HL-60 (cell line): ENCODE measurements at regions not wholly inside any gene's neighbourhood (a gene's known extent, or its start where the extent isn't known, plus 50 kb on each side); places are given as distances from the start of the nearest gene placed in this dataset.

ENCODE experiments used
- DNase-seq, 2 experiments: peaks; one replicate each; pipeline ENCODE4 v3.0.0-alpha.2; 2010 to 2020; ENCODE audit warnings: low read depth in 1 of 2, low spot score in 1 of 2
- H3K27ac ChIP-seq: fragments of 250-450 bp; sonication (Bioruptor Pico); replicated peaks from 2 replicates; pipeline ENCODE4 v1.5.1; 2020; ENCODE audit warnings: mild to moderate bottlenecking, moderate library complexity
- H3K27me3 ChIP-seq: fragments of 250-450 bp; sonication (Bioruptor Pico); 2 replicates; pipeline ENCODE4 v1.5.1; 2021; ENCODE audit warnings: mild to moderate bottlenecking, moderate library complexity; ENCODE audit not compliant: insufficient read depth, poor library complexity, severe bottlenecking
- H3K4me3 ChIP-seq: replicated peaks from 2 replicates; pipeline ENCODE4 v1.5.1; 2011; ENCODE audit warnings: mild to moderate bottlenecking, control low read depth, low read length; ENCODE audit not compliant: insufficient read depth
- CTCF ChIP-seq: IDR thresholded peaks from one replicate; pipeline ENCODE4 v1.5.1; 2011; ENCODE audit warnings: low read length, control low read depth, inconsistent platforms; ENCODE audit not compliant: insufficient read depth
- GABPA ChIP-seq: IDR thresholded peaks from 2 replicates; pipeline ENCODE4 v1.6.1; 2012; ENCODE audit warnings: low read depth
- POLR2AphosphoS5 ChIP-seq: IDR thresholded peaks from 2 replicates; pipeline ENCODE4 v1.6.1; 2012; ENCODE audit warnings: low read depth
- REST ChIP-seq: IDR thresholded peaks from 2 replicates; pipeline ENCODE4 v1.6.1; 2012; ENCODE audit warnings: low read depth; ENCODE audit not compliant: insufficient replicate concordance
- SPI1 ChIP-seq: IDR thresholded peaks from 2 replicates; pipeline ENCODE4 v1.6.1; 2012; ENCODE audit warnings: low read depth, mild to moderate bottlenecking, borderline replicate concordance

- Histone ChIP-seq H3K4me3 (no peak overlapping the region), H3K27me3 (no peaks in the 10 kb centered on the region), H3K27ac (no peak overlapping the region)
- DNase-seq: no peak
- no peak for TF ChIP-seq POLR2AphosphoS5
- no peak for TF ChIP-seq CTCF
- no peak for TF ChIP-seq REST
- TF ChIP-seq SPI1: no peak
- TF ChIP-seq GABPA: no peak
These were observed 105.4 kb upstream of the AFDN start for GRCh38 chr6:167721291-167721690.

GRCh38 chr6:167722634-167723309 is 103.9 kb upstream of the AFDN start:
- no peak overlapping the region for H3K4me3 ChIP-seq
- no peaks in the 10 kb centered on the region for H3K27me3 ChIP-seq
- no peak overlapping the region for H3K27ac ChIP-seq
- DNase-seq: no peak
- no peak for TF ChIP-seq CTCF
- no peak for TF ChIP-seq POLR2AphosphoS5
- TF ChIP-seq REST: no peak
- TF ChIP-seq GABPA: no peak
- no peak for TF ChIP-seq SPI1

GRCh38 chr6:167726043-167726621 is 100.6 kb upstream of the AFDN start:
- DNase-seq: no peak
- TF ChIP-seq GABPA (no peak), SPI1 (no peak)
- Histone ChIP-seq H3K27ac (no peak overlapping the region), H3K4me3 (no peak overlapping the region), H3K27me3 (no peaks in the 10 kb centered on the region)

GRCh38 chr6:167730441-167730840 is 96.3 kb upstream of the AFDN start:
- H3K4me3 ChIP-seq: no peak overlapping the region
- TF ChIP-seq CTCF (no peak), POLR2AphosphoS5 (no peak), GABPA (no peak), SPI1 (no peak), REST (no peak)
- no peak for DNase-seq
- H3K27ac ChIP-seq: no peak overlapping the region
- H3K27me3 ChIP-seq: no peaks in the 10 kb centered on the region
